ENCODE measurements at regions not wholly inside any gene's neighbourhood (a gene's known extent, or its start where the extent isn't known, plus 50 kb on each side); places are given as distances from the start of the nearest gene placed in this dataset.

- TF ChIP-seq CTCF (IDR thresholded peaks at IDR 0.05; ENCODE audit: low read length) (no peak), EZH2 (optimal IDR thresholded peaks at IDR 0.05; ENCODE audit: low read depth, low read length) (no peak), EZH2phosphoT487 (IDR thresholded peaks at IDR 0.05; ENCODE audit: low read length) (no peak)
Measured at GRCh38 chr7:130966246-130967009, 232.4 kb upstream of the KLF14 start.
